Spleen (tissue), 7 donors: ENCODE measurements at regions not wholly inside any gene's neighbourhood (a gene's known extent, or its start where the extent isn't known, plus 50 kb on each side); places are given as distances from the start of the nearest gene placed in this dataset.

ENCODE experiments used
- CTCF ChIP-seq, 11 experiments: fragments of 200-600 bp in 7 of 11; fragments of 450-650 bp in 4 of 11; sonication (generic) in 4 of 11; IDR thresholded peaks in 8 of 11; conservative IDR thresholded peaks in 3 of 11; 1 replicate in 7 of 11; 2 replicates in 4 of 11; pipeline versions ENCODE4 v1.4.0 to v1.8.0; 2016 to 2021; ENCODE audit warnings: antibody characterized with exemption in 11 of 11, inconsistent platforms in 4 of 11, mild to moderate bottlenecking in 1 of 11
- POLR2A ChIP-seq, 3 donors: fragments of 450-650 bp; IDR thresholded peaks; one replicate each; pipeline ENCODE4 v1.5.1; 2017; ENCODE audit warnings: antibody characterized with exemption in 3 of 3, mild to moderate bottlenecking in 1 of 3
- POLR2AphosphoS5 ChIP-seq, 3 donors: sonication (generic); formaldehyde crosslinking; IDR thresholded peaks; one replicate each; pipeline ENCODE4 v1.5.1; 2017; ENCODE audit warnings: antibody characterized with exemption in 3 of 3
- donor health status: DM: no; HTN: no; CAD: no; lungs with moderate emphysema.
- donor health status: DM: no; HTN: no; CAD: no.
- donor health status: DM: no; HTN: no; CAD: no.

DNA sequence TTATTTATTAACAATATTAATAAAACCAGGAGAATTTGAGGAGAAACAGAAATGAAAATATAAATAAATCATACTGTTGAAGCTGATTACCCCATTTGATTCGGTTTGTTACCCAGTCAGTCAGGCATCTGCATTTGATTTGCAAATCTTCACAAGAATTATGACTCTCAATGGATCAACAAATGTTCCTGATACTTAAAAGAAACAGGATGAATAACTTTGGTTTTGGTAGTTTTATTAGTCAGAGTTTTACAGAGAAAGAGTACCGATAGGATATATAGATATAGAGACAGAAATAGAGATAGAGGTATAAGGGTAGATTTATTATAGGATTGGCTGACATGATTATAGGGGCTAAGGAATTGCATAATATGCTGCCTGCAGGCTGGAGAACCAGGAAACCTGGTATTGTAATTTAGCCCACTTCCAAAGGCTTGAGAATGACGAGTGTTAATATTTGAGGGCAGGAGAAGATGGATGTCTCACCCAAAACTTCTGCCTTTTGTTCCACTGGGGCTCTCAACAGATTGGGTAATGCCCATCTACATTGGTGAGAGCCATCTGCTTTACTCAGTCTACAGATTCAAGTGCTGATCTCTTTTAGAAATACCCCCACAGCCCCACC lies 241.6 kb upstream of the COL8A1 start:
- TF ChIP-seq POLR2AphosphoS5 (IDR thresholded peaks at IDR 0.05) (no peak), CTCF (IDR thresholded peaks at IDR 0.05 in 8 of 11, conservative IDR thresholded peaks at IDR 0.05 in 3 of 11) (no peak), POLR2A (IDR thresholded peaks at IDR 0.05) (no peak)
